GM23248 (cell line): ENCODE measurements at regions not wholly inside any gene's neighbourhood (a gene's known extent, or its start where the extent isn't known, plus 50 kb on each side); places are given as distances from the start of the nearest gene placed in this dataset.

Experiments
- DNase-seq: peaks from one replicate; pipeline ENCODE4 v3.0.0-alpha.2; 2015
- H2AFZ ChIP-seq: fragments of 200-600 bp; sonication (generic); 2 replicates; pipeline ENCODE4 v1.6.1; 2016; ENCODE audit warnings: antibody characterized with exemption
- H3F3A ChIP-seq: fragments of 200-600 bp; sonication (generic); 2 replicates; pipeline ENCODE4 v1.6.1; 2016; ENCODE audit warnings: mild to moderate bottlenecking, antibody characterized with exemption, mixed run types; ENCODE audit not compliant: insufficient read depth
- H3K27ac ChIP-seq: fragments of 200-600 bp; sonication (generic); 2 replicates; pipeline ENCODE4 v1.5.1; 2016; ENCODE audit warnings: mild to moderate bottlenecking
- H3K27me3 ChIP-seq: fragments of 200-600 bp; sonication (generic); replicated peaks from 2 replicates; pipeline ENCODE4 v1.6.1; 2016; ENCODE audit warnings: mild to moderate bottlenecking; ENCODE audit not compliant: insufficient read depth
- H3K36me3 ChIP-seq: fragments of 200-600 bp; sonication (generic); 2 replicates; pipeline ENCODE4 v1.6.1; 2016; ENCODE audit warnings: low read depth, mild to moderate bottlenecking
- H3K4me1 ChIP-seq: fragments of 200-600 bp; sonication (generic); 2 replicates; pipeline ENCODE4 v1.6.1; 2016; ENCODE audit warnings: mild to moderate bottlenecking; ENCODE audit not compliant: insufficient read depth
- H3K4me2 ChIP-seq: fragments of 200-600 bp; sonication (generic); one replicate; pipeline ENCODE4 v1.6.1; 2016; ENCODE audit warnings: mild to moderate bottlenecking; ENCODE audit not compliant: unreplicated experiment
- H3K4me3 ChIP-seq: fragments of 200-600 bp; sonication (generic); 2 replicates; pipeline ENCODE4 v1.5.1; 2016; ENCODE audit warnings: mild to moderate bottlenecking
- H3K79me2 ChIP-seq: fragments of 200-600 bp; sonication (generic); 2 replicates; pipeline ENCODE4 v1.6.1; 2016; ENCODE audit warnings: mild to moderate bottlenecking; ENCODE audit not compliant: insufficient read depth
- H3K9ac ChIP-seq: fragments of 200-600 bp; sonication (generic); 2 replicates; pipeline ENCODE4 v1.6.1; 2016; ENCODE audit warnings: mild to moderate bottlenecking
- H3K9me2 ChIP-seq: fragments of 200-600 bp; sonication (generic); 2 replicates; pipeline ENCODE4 v1.6.1; 2016; ENCODE audit warnings: mixed run types, mild to moderate bottlenecking, moderate library complexity; ENCODE audit not compliant: insufficient read depth
- H3K9me3 ChIP-seq: fragments of 200-600 bp; sonication (generic); one replicate; pipeline ENCODE4 v1.6.1; 2017; ENCODE audit warnings: low read depth
- H4K20me1 ChIP-seq: fragments of 200-600 bp; sonication (generic); 2 replicates; pipeline ENCODE4 v1.6.0; 2016; ENCODE audit not compliant: insufficient read depth
- EZH2 ChIP-seq: fragments of 200-600 bp; sonication (generic); IDR thresholded peaks from 2 replicates; pipeline ENCODE4 v1.6.1; 2018; ENCODE audit warnings: antibody characterized with exemption, mild to moderate bottlenecking; ENCODE audit not compliant: insufficient read depth, poor library complexity, severe bottlenecking
- EZH2phosphoT487 ChIP-seq: fragments of 200-600 bp; sonication (generic); IDR thresholded peaks from 2 replicates; pipeline ENCODE4 v1.6.1; 2018; ENCODE audit warnings: antibody characterized with exemption, moderate library complexity, mild to moderate bottlenecking, low read depth; ENCODE audit not compliant: insufficient read depth
- WGBS, 2 experiments: methylation state at CpG; one replicate each; pipeline ENCODE4 v1.1.6; 2015 to 2017; ENCODE audit warnings: low lambda C conversion rate in 2 of 2, low coverage in 1 of 2; ENCODE audit errors: missing lambda C conversion rate in 2 of 2; 5-methylcytosine and 5-hydroxymethylcytosine counted together
- in situ Hi-C: fragments of 300-500 bp; cut with MboI; formaldehyde crosslinking; loops from 2 replicates; pipeline ENCODE4 v1.15.0; 2020

DNA sequence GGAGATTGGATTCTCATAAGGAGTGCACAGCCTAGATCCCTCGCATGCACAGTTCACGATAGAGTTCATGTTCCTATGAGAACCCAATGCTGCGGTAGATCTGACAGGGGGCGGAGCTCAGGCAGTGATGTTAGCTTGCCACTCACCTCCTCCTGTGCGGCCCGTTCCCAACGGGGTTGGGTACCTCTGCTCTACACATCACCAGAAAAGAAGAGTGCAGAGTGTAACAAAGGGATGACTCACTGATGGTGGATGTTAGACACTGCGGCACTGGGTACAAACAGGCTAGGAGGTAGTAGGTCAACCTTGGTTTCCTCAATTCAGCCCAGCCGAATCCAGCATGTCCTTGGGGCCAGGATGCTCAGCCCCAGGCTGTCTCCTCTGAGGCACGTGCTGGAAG is 66.8 kb upstream of the CHST15 start:
- Histone ChIP-seq H3K79me2 (no peaks in the 10 kb centered on the region), H3K9me3 (no peaks in the 10 kb centered on the region), H3K4me2 (no peak overlapping the region), H3K36me3 (no peaks in the 10 kb centered on the region), H3K9me2 (no peaks in the 10 kb centered on the region), H3K27me3 (peaks cover 14% of the 10 kb centered on the region), H4K20me1 (no peaks in the 10 kb centered on the region), H3K9ac (no peak overlapping the region), H2AFZ (no peak overlapping the region), H3K4me3 (no peak overlapping the region), H3F3A (no peaks in the 10 kb centered on the region), H3K4me1 (no peaks in the 10 kb centered on the region), H3K27ac (no peak overlapping the region)
- no peak for DNase-seq
- in situ Hi-C loops: no loop called here
- TF ChIP-seq EZH2phosphoT487 (no peak), EZH2 (no peak)
- 48 to 52% methylated on average over 10 of the region's 10 CpGs for WGBS, 2 experiments

- no peak overlapping the region for H2AFZ ChIP-seq
- H3K4me3 ChIP-seq: no peak overlapping the region
- H3F3A ChIP-seq: no peaks in the 10 kb centered on the region
- no peaks in the 10 kb centered on the region for H3K9me2 ChIP-seq
- WGBS, 2 experiments: 15 to 16% methylated on average over 5 of the region's 5 CpGs
- H3K4me1 ChIP-seq: no peaks in the 10 kb centered on the region
- H4K20me1 ChIP-seq: no peaks in the 10 kb centered on the region
- no peaks in the 10 kb centered on the region for H3K36me3 ChIP-seq
- peaks cover 14% of the 10 kb centered on the region for H3K27me3 ChIP-seq
- in situ Hi-C loops: no loop called here
- H3K9me3 ChIP-seq: no peaks in the 10 kb centered on the region
- H3K79me2 ChIP-seq: no peaks in the 10 kb centered on the region
- no peak overlapping the region for H3K9ac ChIP-seq
- DNase-seq: no peak
- H3K27ac ChIP-seq: no peak overlapping the region
- H3K4me2 ChIP-seq: no peak overlapping the region
- TF ChIP-seq EZH2 (no peak), EZH2phosphoT487 (no peak)
These were observed 65.8 kb upstream of the CHST15 start for GRCh38 chr10:124159153-124159552.

GRCh38 chr10:124158592-124158991 is 65.2 kb upstream of the CHST15 start:
- Histone ChIP-seq H3K9me2 (no peaks in the 10 kb centered on the region), H3K9me3 (no peaks in the 10 kb centered on the region), H3K4me3 (no peak overlapping the region), H4K20me1 (no peaks in the 10 kb centered on the region), H3K36me3 (no peaks in the 10 kb centered on the region), H3K4me1 (no peaks in the 10 kb centered on the region), H2AFZ (no peak overlapping the region), H3K27me3 (peaks cover 14% of the 10 kb centered on the region), H3K79me2 (no peaks in the 10 kb centered on the region), H3K4me2 (no peak overlapping the region), H3K27ac (no peak overlapping the region), H3F3A (no peaks in the 10 kb centered on the region), H3K9ac (no peak overlapping the region)
- no peak for TF ChIP-seq EZH2
- TF ChIP-seq EZH2phosphoT487: no peak
- no peak for DNase-seq
- in situ Hi-C loops: no loop called here
- 48 to 52% methylated on average over 8 of the region's 8 CpGs for WGBS, 2 experiments

- H4K20me1 ChIP-seq: no peaks in the 10 kb centered on the region
- no peak overlapping the region for H3K4me2 ChIP-seq
- TF ChIP-seq EZH2 (no peak), EZH2phosphoT487 (no peak)
- no peak overlapping the region for H3K9ac ChIP-seq
- in situ Hi-C loops: no loop called here
- H3K4me1 ChIP-seq: peaks cover 11% of the 10 kb centered on the region
- H2AFZ ChIP-seq: no peak overlapping the region
- H3F3A ChIP-seq: no peaks in the 10 kb centered on the region
- DNase-seq: peak; percentile 8
- H3K27me3 ChIP-seq: peaks cover 14% of the 10 kb centered on the region
- H3K9me2 ChIP-seq: no peaks in the 10 kb centered on the region
- WGBS, 2 experiments: 25 to 29% methylated on average over 4 of the region's 4 CpGs
- H3K36me3 ChIP-seq: no peaks in the 10 kb centered on the region
- no peak overlapping the region for H3K4me3 ChIP-seq
- H3K9me3 ChIP-seq: no peaks in the 10 kb centered on the region
- H3K27ac ChIP-seq: no peak overlapping the region
- no peaks in the 10 kb centered on the region for H3K79me2 ChIP-seq
These were observed 63.9 kb upstream of the CHST15 start for GRCh38 chr10:124157271-124157681.

DNA sequence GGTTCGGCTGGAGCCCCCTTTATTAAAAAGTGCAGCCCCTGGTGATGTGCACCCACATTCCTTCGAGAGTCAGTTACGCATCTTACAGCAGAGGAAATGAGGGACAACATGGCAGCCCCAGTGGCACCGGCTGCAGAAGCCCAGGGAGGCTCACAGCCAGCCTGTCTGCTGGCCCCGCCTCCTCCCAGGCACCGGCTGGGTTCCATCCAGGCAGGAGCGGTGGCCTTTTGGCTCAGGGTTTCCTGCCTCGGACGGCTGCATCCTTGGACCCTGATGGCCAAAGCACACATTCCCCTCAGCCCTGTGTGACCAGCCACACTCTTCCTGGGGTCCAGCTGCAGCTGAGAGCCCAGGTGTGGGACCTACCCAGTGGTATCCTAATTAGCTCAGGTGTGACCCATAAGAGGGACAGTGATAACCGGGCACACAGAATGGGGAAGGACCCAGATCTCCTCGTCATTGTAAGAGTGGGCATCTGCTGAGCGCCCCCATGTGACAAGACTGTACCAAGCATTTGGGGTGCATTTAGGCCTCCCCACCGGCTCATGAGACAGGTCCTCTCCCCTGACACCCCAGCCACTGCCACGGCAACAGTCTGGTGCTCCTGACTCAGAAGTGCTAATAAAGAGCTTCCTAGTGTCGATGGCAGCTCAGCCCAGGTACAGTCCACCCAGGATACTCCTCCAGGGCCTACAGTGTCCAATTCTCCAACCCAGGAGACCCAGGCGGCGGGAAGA is 63.3 kb upstream of the CHST15 start:
- no peak overlapping the region for H2AFZ ChIP-seq
- no peak overlapping the region for H3K4me3 ChIP-seq

More for the DNA sequence above, 63.3 kb upstream of the CHST15 start:
- Histone ChIP-seq H3K9me3 (no peaks in the 10 kb centered on the region), H3K27ac (no peak overlapping the region), H3K27me3 (peaks cover 14% of the 10 kb centered on the region), H3K4me2 (no peak overlapping the region), H3K4me1 (peaks cover 15% of the 10 kb centered on the region), H3K9me2 (no peaks in the 10 kb centered on the region), H4K20me1 (no peaks in the 10 kb centered on the region), H3F3A (no peaks in the 10 kb centered on the region), H3K79me2 (no peaks in the 10 kb centered on the region), H3K9ac (no peak overlapping the region), H3K36me3 (no peaks in the 10 kb centered on the region)
- TF ChIP-seq EZH2: no peak
- TF ChIP-seq EZH2phosphoT487: no peak
- no peak for DNase-seq
- WGBS, 2 experiments: 33 to 49% methylated on average over 16 to 17 of the region's 17 CpGs
- in situ Hi-C loops: no loop called here
